ENCODE measurements at regions not wholly inside any gene's neighbourhood (a gene's known extent, or its start where the extent isn't known, plus 50 kb on each side); places are given as distances from the start of the nearest gene placed in this dataset.

GRCh38 chr20:24039196-24039595 is 50.6 kb upstream of the GGTLC1 start:
- Histone ChIP-seq H3K27ac (no peak overlapping the region), H3K27me3 (no peaks in the 10 kb centered on the region), H3K36me3 (no peaks in the 10 kb centered on the region), H3K4me1 (no peaks in the 10 kb centered on the region), H3K9me3 (no peaks in the 10 kb centered on the region), H3K4me3 (no peak overlapping the region)
- intact Hi-C loops (cut with DNase I) = no loop called here
- ATAC-seq = no peak
- DNase-seq = no peak
- TF ChIP-seq CTCF (IDR thresholded peaks at IDR 0.05) = no peak
